ENCODE measurements at regions not wholly inside any gene's neighbourhood (a gene's known extent, or its start where the extent isn't known, plus 50 kb on each side); places are given as distances from the start of the nearest gene placed in this dataset.

GRCh38 chr20:10826111-10826510 is 152.3 kb upstream of the JAG1 start:
- TF ChIP-seq CTCF (IDR thresholded peaks at IDR 0.05) (no peak), POLR2A (IDR thresholded peaks at IDR 0.05) (no peak)
